Suppressor macrophage treated with lipopolysaccharide for 1 hour (primary cell): ENCODE measurements at regions not wholly inside any gene's neighbourhood (a gene's known extent, or its start where the extent isn't known, plus 50 kb on each side); places are given as distances from the start of the nearest gene placed in this dataset.

Experiments
- DNase-seq, 3 donors: peaks; one replicate each; pipeline ENCODE4 v3.0.0-alpha.2; 2020 to 2022

DNA sequence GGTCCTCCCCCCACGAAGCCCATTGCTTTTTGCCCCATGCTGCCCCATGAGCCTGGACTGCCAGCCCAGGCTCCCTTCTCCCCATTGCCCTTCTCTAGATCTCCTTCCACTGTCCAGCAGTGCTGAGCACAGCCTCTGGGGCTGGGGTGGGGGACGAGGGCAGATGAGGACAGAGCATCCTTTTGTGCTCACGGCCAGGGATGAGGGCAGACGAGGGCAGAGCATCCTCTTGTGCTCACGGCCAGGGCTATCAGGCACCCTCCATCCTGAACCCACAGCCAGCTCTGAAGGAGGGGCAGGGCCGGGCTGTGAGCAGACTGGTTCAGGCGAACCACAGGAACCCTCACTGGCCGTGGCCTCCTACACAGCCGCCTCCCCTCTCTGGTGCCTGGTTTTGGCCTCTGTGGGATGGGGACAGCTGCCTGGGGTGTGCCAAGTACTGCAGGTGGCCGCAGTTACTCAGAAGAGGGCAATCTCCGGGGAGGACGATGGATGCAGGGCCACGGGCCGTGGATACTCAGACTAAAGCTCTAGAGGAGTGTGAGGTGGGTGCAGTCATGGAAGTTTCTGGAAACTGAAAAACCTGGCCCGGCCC lies 1258.8 kb downstream of the BRD1 start:
- DNase-seq, result no peak

DNA sequence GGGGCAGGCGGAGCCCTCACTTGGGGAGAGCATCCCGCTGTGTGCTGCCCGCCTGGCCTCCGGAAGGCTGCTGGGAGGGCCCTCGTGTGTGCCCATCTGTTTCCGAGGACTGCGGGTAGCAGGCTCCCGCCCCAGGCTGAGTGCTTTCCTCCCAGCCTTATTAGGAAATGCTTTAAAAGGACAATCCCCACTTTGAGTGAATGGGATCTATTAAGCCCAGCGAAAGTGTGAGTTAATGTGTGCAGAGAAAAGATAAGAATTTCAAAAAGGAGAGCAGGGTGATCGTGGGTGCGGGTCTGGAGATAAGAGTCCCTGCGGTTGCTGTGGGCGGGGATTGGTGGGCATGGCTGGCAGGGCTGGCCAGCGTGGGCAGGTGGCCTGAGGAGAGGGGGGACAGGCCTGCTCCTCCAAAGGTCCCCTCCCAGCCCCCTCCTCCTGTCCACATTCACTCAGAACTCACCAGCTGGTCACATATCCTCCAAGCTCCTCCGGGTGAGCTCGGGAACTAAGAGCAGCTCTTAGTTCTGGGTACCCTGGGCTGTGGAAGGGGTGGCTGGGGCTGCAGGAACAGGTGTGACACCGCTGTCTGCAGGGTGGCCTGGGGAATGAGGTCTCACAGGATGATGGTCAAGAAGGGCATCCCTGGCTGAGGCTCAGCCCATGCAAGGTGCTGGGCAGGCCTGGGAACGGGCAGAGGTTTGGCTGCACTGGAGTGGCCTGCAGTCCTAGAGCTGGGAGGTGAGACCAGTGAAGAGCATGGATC lies 1260.3 kb downstream of the BRD1 start:
- DNase-seq, result no peak

DNA sequence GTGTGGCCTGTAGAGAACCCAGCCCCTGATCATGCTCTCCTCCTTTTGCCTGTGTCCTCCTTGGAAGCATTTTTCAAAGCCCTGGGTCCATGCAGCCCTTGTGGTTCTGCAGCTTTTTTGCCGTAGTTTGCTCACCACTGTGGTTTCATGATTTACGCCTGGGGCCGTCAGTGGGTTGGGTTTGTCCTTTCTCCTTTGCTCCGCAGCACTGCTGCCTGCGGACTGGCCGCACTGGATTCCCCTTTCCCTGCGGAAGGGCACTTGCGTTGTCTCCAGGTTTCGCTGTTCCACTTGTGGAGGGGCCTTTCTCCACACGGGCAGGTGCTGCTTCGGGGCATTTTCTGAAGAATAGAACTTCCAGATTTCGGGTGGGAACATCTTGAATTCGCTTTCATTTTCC lies 1260.9 kb downstream of the BRD1 start:
- no peak for DNase-seq

DNA sequence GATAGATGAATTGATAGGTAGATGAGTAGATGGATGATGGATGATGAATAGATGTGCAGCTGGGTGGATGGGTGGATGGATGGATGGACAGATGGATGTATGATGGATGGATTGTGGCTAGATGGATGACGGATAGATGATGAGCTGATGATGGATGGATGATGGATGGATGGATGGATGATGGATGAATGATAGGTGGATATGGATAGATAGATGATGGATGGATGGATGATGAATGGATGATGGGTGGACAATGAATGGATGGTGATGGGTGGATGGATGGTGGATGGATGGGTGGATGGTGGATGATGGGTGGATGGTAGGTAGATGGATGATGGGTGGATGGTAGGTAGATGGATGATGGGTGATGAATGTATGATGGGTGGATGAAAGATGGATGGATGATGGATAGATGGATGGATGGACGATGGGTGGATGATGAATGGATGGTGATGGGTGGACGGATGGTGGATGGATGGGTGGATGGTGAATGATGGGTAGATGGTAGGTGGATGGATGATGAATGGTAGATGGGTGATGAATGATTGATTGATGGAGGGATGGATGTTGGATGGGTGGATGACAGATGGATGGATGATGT lies 1261.7 kb downstream of the BRD1 start:
- DNase-seq, result no peak

DNA sequence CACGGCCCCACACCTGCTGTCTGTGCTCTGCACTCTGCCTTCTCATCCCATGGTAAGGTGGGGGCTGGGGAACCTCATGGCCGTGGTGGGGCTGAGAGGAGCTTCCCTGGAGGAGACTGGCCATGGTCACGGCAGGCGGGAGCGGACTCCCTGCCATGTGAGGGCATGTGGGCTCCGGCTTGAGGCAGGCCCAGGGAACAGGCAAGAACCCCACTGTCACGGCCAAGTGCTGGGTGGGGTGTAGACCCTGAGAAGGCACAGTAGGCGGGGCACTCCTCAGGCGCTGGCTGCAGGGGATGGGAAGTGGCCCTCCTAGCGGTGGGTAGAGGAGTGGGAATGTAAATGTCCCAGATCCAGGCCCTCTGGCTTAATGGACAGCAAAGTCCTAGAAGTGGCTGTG lies 1262.7 kb downstream of the BRD1 start:
- no peak for DNase-seq

DNA sequence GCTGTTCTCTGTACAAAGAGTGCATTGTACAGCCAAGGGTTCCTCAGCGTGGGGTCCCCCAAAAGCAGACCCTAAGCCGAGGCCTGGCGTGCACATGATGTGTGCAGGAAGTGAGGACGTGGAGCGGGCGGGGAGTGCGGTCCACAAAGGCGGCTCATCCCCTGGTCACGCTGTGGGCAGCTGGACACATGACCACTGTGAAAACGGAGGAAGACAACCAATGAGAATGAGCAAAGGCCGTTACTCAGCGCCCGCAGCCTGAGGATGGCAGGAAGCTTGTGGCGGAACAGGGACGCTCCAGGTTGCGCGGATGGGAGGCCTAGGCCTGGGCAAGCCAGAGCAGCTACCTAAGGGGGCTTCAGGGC lies 1263.7 kb downstream of the BRD1 start:
- DNase-seq, result no peak

DNA sequence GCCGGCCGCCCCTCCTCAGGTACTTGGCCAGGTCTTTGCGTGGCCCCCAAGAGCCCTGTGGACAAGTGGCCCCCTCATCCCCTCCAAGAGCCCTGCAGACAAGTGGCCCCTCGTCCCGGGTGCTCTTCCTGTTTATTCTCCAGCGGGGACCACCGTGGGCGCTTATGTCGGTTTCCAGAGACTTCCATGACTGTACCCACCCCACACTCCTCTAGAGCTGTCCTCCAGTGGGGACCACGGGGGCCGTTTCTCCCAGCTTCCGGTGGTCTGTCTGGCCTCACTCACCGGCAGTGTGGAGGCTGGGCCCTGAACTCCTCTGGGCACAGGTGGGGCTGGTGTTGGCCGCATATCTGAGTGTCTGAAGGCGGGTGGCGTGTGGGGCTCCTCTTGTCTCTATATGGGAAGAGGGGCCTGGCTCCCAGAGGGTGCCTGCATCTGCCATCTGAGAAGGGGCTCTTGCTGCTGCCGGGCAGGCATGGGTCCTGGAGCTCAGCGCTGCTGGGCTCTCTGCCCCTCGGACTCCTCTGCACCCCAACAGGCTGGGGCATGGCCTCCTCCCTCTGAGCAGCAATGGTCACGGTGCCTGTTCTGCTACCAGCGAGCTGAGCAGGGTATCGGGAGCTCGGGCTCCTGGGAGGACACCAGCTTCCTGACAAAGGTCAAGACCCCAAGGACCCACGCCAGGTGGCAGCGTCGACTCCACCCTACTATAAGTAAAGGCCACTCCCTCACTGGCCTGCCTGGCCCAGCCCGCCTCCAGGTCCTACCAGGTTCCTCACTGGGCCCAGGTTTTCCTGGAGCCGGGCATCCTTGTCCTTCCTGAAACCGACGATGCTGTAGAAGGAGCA lies 1264.3 kb downstream of the BRD1 start:
- DNase-seq, result no peak

DNA sequence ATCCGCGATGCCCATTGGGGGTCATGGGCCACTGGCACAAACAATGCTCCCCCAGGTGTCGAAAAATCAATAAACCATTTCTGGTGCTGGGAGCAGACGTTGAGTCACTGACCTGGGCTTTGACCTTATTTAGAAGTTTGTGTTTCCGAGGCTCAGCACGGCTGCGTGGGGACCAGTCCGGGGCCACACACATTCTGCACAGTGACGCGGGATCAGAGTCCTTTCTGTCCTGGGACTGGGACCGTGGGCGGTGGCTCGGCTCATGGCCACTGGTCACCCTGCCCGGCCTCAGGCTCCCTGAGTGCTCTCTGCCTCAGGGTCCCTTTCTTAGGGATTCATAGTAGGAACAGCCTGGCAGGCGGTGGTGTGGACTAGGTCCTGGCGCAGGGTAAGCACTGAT lies 1266.0 kb downstream of the BRD1 start:
- DNase-seq, result no peak

DNA sequence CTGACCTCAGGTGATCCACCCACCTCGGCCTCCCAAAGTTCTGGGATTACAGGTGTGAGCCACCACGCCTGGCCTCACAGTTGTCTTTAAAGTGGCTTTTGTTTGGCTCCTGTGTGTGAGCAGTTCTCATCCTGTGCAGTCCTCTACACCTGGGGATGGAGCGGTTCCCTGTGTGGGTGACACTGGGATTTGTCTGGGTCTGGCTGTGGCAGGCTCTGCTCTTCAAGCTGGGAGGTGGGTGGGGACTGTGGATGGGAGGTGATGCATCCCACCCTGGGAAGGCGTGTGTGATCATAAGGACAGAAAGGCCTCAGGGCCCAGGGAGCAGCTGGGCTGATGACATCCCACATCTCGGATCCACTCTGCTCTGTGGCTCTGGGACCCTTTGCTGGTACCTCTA lies 1266.8 kb downstream of the BRD1 start:
- no peak for DNase-seq

DNA sequence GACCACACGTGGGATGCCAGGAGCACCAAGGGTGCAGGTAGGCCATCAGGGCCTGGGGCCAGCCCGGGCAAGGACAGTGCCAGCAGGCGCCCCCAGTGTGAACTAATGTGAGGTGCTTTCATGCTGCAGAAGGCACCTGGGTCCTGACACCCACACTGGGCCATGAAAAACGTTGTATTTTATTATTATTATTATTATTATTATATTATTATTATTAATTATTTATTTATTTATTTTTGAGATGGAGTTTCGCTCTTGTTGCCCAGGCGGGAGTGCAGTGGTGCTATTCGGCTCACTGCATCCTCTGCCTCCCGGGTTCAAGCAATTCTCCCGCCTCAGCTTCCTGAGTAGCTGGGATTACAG lies 1267.3 kb downstream of the BRD1 start:
- DNase-seq, result no peak

DNA sequence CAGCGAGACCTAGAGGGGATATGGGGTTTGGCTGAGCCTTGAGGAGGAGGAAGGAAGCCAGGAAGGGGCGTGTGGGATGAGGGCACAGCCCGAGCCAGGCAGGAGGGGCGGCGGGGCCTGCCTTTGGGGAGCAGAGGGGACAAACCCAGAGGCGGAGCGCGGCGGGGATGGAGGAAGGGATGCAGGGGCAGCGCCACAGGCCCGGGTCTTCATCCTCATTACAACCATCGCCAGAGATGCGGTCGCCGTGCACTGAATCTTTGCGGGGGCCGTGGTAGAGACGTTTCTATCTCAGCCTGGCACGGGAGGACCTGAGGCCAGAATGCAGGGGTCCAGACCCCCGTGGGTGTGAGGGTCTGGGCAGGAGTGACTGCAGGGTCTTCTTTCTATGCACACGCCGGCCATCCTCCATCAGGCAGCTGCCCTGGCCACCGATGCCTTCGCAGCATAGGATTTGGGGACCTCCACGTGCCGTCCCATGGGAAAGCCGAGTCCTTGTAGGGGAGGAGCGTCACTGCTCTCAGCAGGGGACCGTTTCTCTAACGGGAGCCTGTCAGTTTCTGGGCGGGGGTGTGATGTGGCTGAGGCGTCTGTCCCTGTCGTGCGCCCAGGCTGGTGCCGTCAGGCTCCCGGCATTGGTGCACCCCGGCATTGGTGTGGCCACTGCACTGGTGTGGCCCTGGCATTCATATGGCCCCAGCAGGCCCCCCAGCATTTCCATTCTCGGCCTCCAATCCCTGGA lies 1267.9 kb downstream of the BRD1 start:
- no peak for DNase-seq

DNA sequence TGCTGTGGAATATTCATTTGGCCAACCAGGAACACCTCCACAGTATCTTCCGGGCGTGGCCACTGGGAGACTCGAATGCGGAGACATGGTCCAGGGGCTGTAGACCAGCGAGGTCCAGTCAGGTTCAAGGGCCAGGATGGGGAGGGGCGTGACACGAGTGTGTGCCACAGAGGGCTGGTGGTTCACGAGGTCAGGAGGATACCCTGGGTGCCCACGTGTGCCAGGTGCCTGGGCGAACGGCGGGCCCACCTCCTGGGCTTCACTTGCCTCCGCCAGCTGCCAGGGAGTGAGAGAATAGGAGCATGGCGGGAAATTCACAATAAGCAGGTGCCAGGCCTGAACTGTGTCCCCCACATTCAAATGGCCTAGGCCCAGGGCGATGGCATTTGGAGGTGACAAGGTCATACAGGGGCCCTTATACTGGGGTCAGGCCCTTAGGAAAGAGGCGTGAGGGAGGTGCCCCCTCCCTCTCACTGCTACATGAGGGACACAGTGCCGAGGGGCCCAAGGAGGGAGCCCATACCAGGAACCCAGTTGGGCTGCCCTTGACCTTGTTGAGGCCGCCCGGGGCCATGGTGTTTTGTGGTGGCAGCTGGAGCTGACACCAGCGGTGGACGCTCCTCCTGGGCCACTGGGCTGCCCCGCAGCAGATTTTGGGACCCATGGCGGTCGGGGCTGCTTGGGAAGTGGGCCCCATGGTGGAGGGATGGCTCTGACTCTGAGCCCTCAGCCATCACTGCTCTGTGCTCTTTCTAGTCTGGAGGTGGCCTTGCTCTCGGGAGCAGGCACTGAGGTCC lies 1268.9 kb downstream of the BRD1 start:
- DNase-seq, result no peak

DNA sequence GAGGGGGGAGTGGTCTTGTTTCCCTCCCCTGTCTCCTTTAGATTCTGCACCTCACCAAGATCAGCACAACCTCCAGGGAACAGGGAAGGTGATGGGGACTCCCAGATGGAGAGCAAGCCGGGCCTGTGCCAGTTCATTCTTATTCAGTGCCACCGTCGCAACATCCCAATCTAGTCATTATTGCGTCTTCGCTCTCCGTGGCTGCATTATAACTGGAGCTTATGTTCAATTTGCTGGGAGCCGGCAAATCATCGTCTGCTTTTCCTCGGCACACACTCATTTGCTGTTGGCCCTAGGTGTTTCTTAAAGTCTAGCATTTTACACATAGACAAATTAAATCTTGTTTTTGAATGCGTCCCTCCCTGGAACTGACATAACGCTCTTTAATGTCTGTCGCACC lies 1269.7 kb downstream of the BRD1 start:
- no peak for DNase-seq

DNA sequence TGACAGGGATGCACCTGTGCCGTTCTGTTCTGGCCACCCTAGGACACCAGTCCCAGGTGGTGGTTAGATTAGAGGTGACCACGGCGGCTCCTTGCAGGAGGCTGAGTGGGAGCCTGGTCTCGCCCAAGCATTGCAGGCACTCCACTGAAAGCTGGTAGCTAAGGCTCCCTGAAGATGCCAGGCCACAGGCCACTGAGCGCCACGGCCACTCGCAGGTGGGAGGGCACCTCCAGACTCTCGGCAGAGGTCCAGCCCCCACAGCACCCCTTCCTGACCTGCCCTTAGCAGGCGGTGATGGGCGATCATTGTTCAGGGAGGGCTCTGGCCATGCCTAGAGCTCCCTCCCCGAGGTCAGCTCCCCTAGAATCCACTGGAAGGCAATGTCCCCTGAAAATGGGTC lies 1270.2 kb downstream of the BRD1 start:
- DNase-seq, result no peak

DNA sequence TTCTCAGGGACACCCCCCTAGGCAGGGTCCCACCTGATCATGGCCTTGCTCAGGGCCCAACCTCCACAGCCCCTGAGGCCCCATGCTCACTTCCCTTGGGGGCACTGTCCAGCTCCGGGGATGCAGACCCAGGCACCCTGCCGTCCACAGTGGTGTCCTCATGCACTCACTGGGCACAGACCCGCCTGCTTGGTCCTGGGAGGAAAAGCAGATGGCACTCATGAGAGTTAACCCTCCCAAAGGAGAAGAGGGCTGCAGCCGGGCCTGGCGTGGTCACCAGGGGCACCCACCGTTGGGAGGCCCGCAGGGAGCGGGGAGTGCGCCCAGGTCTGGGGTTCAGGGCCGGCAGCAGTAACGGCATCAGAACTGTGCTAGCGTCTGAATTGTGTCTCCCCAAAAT lies 1270.9 kb downstream of the BRD1 start:
- DNase-seq, result no peak

DNA sequence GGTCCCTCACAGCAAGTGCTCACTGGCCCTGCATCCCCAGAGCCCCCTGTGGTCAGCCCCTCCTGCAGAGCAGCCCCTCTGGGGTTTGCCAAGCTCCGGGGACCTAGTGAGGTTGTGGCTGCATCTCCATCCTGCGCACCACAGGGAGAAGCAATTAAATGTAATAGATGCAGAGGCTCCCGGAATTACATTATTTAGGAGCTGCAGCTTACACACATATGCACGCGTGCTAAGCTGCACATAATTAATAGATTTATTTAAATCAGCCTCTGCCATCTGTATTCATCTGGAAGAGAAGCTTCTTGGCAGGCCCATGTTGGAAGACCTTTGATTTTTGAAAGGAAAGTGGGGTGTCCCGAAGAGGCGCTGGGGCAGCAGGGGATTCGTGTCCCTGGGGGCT lies 1271.5 kb downstream of the BRD1 start:
- DNase-seq, result no peak

DNA sequence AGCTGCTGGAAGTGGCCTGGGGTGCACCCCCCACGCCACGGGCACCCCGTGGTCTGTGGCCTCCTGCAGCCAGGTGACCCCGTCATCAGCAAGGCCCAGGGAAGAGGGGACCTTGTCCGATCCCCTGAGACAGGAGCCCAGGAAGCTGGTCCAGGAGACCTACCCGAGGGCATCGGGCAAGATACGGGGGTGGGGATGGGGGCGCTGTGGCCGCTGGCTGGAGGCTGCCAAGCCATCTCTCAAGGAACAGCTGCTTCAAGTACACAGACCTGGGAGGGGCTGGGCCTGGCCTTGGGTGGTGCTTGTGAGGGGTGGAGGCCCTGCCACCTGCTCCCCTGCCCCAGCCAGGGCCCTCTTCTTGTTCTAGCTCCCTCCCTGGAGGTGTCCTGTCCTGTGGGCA lies 1272.1 kb downstream of the BRD1 start:
- no peak for DNase-seq

DNA sequence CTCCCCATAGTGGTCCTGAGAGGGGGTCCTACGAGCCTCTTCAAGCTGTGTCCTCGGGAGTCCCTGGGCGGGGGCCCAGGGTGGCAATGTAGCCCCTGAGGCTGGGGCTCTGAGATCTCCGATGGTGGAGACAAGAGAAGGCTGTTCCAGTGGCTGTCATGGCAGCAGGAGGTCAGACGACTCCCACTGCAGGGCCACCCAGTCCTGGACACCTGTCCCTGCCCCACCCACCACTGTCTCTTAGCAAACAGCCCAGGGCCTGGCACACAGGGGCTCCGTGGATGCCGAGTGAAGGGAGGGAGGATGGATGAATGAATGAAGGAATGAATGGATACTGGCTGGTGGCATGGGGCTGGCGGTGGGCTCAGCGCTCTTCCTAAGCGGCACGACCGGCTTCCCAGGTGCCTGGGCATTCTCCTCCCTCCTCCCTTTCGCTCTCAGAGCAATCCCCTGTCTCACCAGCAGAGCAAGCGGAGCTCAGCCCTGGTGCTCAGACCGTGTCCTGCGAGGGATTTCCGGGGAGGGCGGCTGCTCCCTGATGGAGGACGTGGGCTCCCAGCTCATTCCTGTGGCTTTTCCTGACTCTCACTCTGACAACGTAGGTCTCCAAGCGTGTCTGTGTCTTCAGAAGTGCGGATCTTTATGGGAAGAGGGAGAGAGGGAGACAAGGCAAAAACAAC lies 1272.6 kb downstream of the BRD1 start:
- no peak for DNase-seq

DNA sequence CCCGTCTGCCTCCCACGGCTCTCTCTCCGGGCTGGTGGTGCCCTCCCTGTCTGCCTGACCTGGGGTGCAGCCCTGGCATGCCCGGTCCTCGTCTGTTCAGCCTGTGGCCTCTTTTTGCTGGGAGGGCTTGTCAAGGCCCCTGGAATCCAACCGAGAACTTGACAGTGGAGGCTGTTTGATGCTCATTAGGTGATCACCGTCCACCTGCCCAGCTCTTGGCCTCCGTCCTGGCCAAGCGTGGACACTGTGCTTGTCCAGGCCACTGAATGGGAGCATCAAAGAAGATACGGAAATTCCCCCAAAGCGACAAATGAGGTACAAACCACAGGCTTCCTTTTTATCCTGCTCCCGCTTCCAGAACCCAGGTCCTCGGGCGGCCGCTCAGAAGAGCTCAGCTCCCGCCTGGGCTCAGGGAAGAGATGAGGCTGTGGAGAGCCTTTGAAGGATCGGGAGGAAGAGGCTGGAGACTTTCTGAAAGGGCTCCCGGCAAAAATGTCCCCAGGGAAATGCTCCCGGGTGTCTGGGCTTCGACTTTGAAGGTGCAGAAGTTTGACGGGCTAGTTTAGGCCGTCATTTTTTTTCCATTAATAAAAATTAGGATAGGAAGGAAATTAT lies 1273.9 kb downstream of the BRD1 start:
- DNase-seq, result no peak

DNA sequence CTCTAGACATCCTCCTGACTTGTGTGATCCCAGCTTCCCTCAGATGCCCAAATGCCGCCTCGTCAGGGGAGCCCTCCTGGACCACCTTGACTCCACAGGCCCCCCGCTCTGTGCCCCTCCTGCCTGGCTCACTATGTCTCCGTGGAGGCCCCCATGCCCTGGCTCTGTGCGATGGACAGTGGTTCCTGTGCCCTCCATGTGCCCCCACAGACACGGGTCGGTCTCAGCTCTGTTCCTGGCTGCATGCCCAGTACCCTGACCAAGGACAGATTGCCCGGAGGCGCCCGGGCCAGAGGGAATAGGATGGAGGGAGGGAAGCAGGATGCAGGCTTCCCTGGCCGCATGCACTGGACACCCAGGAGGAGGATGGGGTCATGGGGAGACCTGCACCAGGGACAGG lies 1274.6 kb downstream of the BRD1 start:
- DNase-seq, result no peak

DNA sequence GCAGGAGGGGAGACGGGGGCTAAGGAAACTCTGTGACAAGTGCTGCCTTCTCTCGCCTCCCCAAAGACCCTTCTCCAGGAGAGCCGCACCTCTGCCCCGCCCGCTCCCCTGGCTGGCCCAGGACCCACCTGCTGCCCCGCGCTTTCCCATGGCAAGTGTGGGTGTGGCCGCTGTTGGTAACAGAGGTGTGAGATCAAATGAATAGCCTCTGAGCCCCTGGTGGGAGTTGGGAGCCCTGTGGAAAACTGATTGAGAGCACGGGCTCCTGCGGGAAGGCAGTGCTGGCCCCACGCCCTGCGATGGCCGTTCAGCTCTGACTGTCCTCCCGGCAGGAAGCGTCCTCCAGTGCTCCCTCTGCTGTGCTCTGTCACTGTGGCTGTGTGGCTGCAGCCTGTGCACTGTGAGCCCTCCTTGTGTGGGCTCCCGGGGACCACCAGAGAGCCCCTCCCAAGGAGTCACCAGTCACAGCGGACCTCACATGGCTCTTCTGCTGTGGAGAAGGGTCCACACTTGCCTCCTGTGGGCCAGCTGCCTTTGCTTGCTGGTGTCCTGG lies 1275.9 kb downstream of the BRD1 start:
- DNase-seq, result no peak
